GM12878 (cell line): ENCODE measurements at regions not wholly inside any gene's neighbourhood (a gene's known extent, or its start where the extent isn't known, plus 50 kb on each side); places are given as distances from the start of the nearest gene placed in this dataset.

Source experiments
- ATAC-seq: fragments of 200-7000 bp; cut with Tn5 transposase; 3 replicates; pipeline ENCODE4 v1.9.1; 2020; ENCODE audit warnings: mild to moderate bottlenecking, moderate library complexity
- BruUV-seq: library from RNA; stranded (reverse); fragments of 400-500 nt; replicated peaks from 2 replicates; lab custom pipeline; 2021; lab: Mats Ljungman, UMichigan
- CTCF ChIA-PET: fragments of 300-600 bp; sonication (Branson Sonifier 250); formaldehyde crosslinking; extraction: SDS; loops from one replicate; lab custom pipeline; 2021; ENCODE audit warnings: inconsistent platforms; lab: Yijun Ruan, JAX
- POLR2A ChIA-PET: fragments of 350-600 bp; formaldehyde crosslinking; extraction: SDS; loops from one replicate; lab custom pipeline; 2021; ENCODE audit warnings: inconsistent platforms; lab: Charles Lee
- RAD21 ChIA-PET: fragments of 300-600 bp; sonication (Branson Sonifier 250); formaldehyde crosslinking; loops from one replicate; lab custom pipeline; 2023; ENCODE audit warnings: antibody characterized with exemption; ENCODE audit not compliant: unreplicated experiment; lab: Charles Lee
- SMC1A ChIA-PET: fragments of 300-600 bp; sonication (Branson Sonifier 250); formaldehyde crosslinking; loops from one replicate; lab custom pipeline; 2023; ENCODE audit not compliant: unreplicated experiment, uncharacterized antibody; lab: Charles Lee
- DNase-seq: peaks from one replicate; pipeline ENCODE4 v3.0.0-alpha.2; 2011; ENCODE audit warnings: low read depth, low spot score
- FAIRE-seq: peaks from 3 replicates; lab custom pipeline; 2011; peaks lifted over from hg19 to GRCh38; lab: Jason Lieb, UNC
- H2AFZ ChIP-seq: 2 replicates; pipeline ENCODE4 v1.6.0; 2011; ENCODE audit warnings: low read depth, low read length, control low read depth; ENCODE audit not compliant: control insufficient read depth
- H3K27ac ChIP-seq: 2 replicates; pipeline ENCODE4 v1.5.1; 2011; ENCODE audit warnings: control low read depth; ENCODE audit not compliant: control insufficient read depth, insufficient read depth
- H3K27me3 ChIP-seq, 2 experiments: replicated peaks in 1 of 2; 2 replicates each; pipeline versions ENCODE4 v1.6.0 to v1.6.1; 2011; ENCODE audit warnings: low read length in 1 of 2; ENCODE audit not compliant: control insufficient read depth in 2 of 2, insufficient read depth in 2 of 2
- H3K36me3 ChIP-seq, 2 experiments: 2 replicates each; pipeline ENCODE4 v1.5.1; 2011; ENCODE audit warnings: low read length in 1 of 2; ENCODE audit not compliant: control insufficient read depth in 2 of 2, insufficient read depth in 2 of 2
- H3K4me1 ChIP-seq: 2 replicates; pipeline ENCODE4 v1.6.1; 2011; ENCODE audit warnings: mild to moderate bottlenecking, low read length, moderate library complexity, mixed read lengths; ENCODE audit not compliant: control insufficient read depth, insufficient read depth
- H3K4me2 ChIP-seq: 2 replicates; pipeline ENCODE4 v1.6.0; 2011; ENCODE audit warnings: control low read depth; ENCODE audit not compliant: control insufficient read depth, insufficient read depth
- H3K4me3 ChIP-seq: fragments of 200-600 bp; sonication (generic); 2 replicates; pipeline ENCODE4 v1.5.1; 2016
- H3K79me2 ChIP-seq: 2 replicates; pipeline ENCODE4 v1.6.0; 2011; ENCODE audit warnings: low read length; ENCODE audit not compliant: control insufficient read depth, insufficient read depth
- H3K9ac ChIP-seq: 2 replicates; pipeline ENCODE4 v1.8.0; 2011; ENCODE audit warnings: low read length, control low read depth, mixed read lengths; ENCODE audit not compliant: control insufficient read depth, insufficient read depth
- H3K9me3 ChIP-seq: replicated peaks from 3 replicates; pipeline ENCODE4 v1.5.1; 2011; ENCODE audit warnings: mild to moderate bottlenecking, low read length; ENCODE audit not compliant: control insufficient read depth, insufficient read depth
- H4K20me1 ChIP-seq: 2 replicates; pipeline ENCODE4 v1.6.0; 2011; ENCODE audit not compliant: control insufficient read depth, insufficient read depth
- ATF7 ChIP-seq: fragments of 450-650 bp; IDR thresholded peaks from 2 replicates; pipeline ENCODE4 v1.6.1; 2016; ENCODE audit warnings: low read depth, mild to moderate bottlenecking
- BRCA1 ChIP-seq: IDR thresholded peaks from 2 replicates; pipeline ENCODE4 v1.6.1; 2011; ENCODE audit warnings: low read depth, low read length, improper control_type of control experiment
- CEBPB ChIP-seq, 2 experiments: fragments of 150-350 bp in 1 of 2; IDR thresholded peaks; 2 replicates each; pipeline ENCODE4 v1.6.1; 2012 to 2014; ENCODE audit warnings: low read depth in 2 of 2, low read length in 2 of 2, borderline replicate concordance in 1 of 2, inconsistent platforms in 1 of 2
- EGR1 ChIP-seq, 2 experiments: IDR thresholded peaks; 1 replicate in 1 of 2; 2 replicates in 1 of 2; pipeline ENCODE4 v1.6.1; 2011 to 2012; ENCODE audit warnings: low read depth in 2 of 2, low read length in 2 of 2, borderline replicate concordance in 1 of 2, mild to moderate bottlenecking in 1 of 2, moderate library complexity in 1 of 2
- EP300 ChIP-seq, 2 experiments: fragments of 150-350 bp in 1 of 2; IDR thresholded peaks; 2 replicates each; pipeline ENCODE4 v1.6.1; 2011 to 2012; ENCODE audit warnings: low read depth in 2 of 2, low read length in 2 of 2, borderline replicate concordance in 1 of 2, improper control_type of control experiment in 1 of 2, inconsistent platforms in 1 of 2; ENCODE audit not compliant: control insufficient read depth in 1 of 2
- HCFC1 ChIP-seq: fragments of 150-350 bp; IDR thresholded peaks from 2 replicates; pipeline ENCODE4 v1.6.1; 2014; ENCODE audit warnings: low read length
- JUNB ChIP-seq: IDR thresholded peaks from 2 replicates; pipeline ENCODE4 v1.6.1; 2016; ENCODE audit warnings: antibody characterized with exemption, mild to moderate bottlenecking
- KLF5 ChIP-seq: fragments of 450-650 bp; IDR thresholded peaks from 2 replicates; pipeline ENCODE4 v1.6.1; 2014; ENCODE audit warnings: mild to moderate bottlenecking; ENCODE audit not compliant: partially characterized antibody
- MTA3 ChIP-seq: IDR thresholded peaks from 2 replicates; pipeline ENCODE4 v1.6.1; 2012; ENCODE audit warnings: low read length, inconsistent platforms, borderline replicate concordance
- SRF ChIP-seq, 2 experiments: IDR thresholded peaks; 2 replicates each; pipeline ENCODE4 v1.6.1; 2011; ENCODE audit warnings: low read depth in 2 of 2, low read length in 2 of 2, mild to moderate bottlenecking in 1 of 2, moderate library complexity in 1 of 2
- TCF12 ChIP-seq: IDR thresholded peaks from 2 replicates; pipeline ENCODE4 v1.6.1; 2011; ENCODE audit warnings: low read depth, mild to moderate bottlenecking, low read length
- TCF7 ChIP-seq: IDR thresholded peaks from 2 replicates; pipeline ENCODE4 v1.6.1; 2014; ENCODE audit warnings: antibody characterized with exemption, borderline replicate concordance
- ZBED1 ChIP-seq: IDR thresholded peaks from 2 replicates; pipeline ENCODE4 v1.6.1; 2016; ENCODE audit warnings: borderline replicate concordance
- WGBS: methylation state at CpG from one replicate; pipeline ENCODE4 v1.1.6; 2016; ENCODE audit warnings: low lambda C conversion rate; ENCODE audit not compliant: insufficient replicate concordance, insufficient coverage; ENCODE audit errors: missing lambda C conversion rate; 5-methylcytosine and 5-hydroxymethylcytosine counted together
- in situ Hi-C: fragments of 300-500 bp; cut with MboI; formaldehyde crosslinking; loops from 9 replicates; pipeline ENCODE4 v1.14.3; 2018; ENCODE audit warnings: mixed read lengths
- intact Hi-C: fragments of 100-400 bp; cut with micrococcal nuclease; formaldehyde crosslinking; loops from one replicate; pipeline ENCODE4 v1.14.2; 2022; ENCODE audit not compliant: unreplicated experiment
- TF ChIP-seq, protein P1 (sequence below): fragments of 450-650 bp; IDR thresholded peaks from 2 replicates; pipeline ENCODE4 v1.6.1; 2016; ENCODE audit warnings: mild to moderate bottlenecking
- TF ChIP-seq, protein P2 (sequence below): fragments of 450-650 bp; IDR thresholded peaks from 2 replicates; pipeline ENCODE4 v1.6.1; 2016; ENCODE audit warnings: mild to moderate bottlenecking, moderate library complexity, borderline replicate concordance
- TF ChIP-seq, protein P3 (sequence below): fragments of 450-650 bp; IDR thresholded peaks from 2 replicates; pipeline ENCODE4 v1.6.1; 2017; ENCODE audit warnings: antibody characterized with exemption, mild to moderate bottlenecking, moderate library complexity

DNA sequence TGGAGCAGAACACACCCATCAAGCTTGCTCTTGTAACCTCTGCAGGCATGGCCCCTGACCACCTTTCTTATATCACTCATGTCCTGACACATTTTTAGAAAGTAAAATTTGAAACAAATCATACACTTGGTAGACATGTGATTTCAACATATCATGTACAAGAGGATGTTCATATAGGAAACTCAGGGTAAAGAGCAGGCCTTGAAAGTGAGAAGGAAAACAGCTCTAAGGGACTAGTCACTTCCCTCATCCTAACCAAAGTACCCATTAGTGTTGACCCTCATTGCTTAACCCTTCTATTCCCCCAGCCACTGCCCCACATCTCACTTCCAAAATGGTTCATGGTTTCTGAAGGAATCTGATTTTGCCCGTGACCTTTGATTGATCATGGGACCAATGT lies 492.4 kb upstream of the KLF4 start:
- Histone ChIP-seq H2AFZ (no peak overlapping the region), H3K79me2 (no peaks in the 10 kb centered on the region), H3K4me1 (no peaks in the 10 kb centered on the region), H3K9ac (no peak overlapping the region), H3K4me3 (no peak overlapping the region), H3K9me3 (no peaks in the 10 kb centered on the region), H3K27me3 (no peaks in the 10 kb centered on the region), H3K36me3 (no peaks in the 10 kb centered on the region), H4K20me1 (no peaks in the 10 kb centered on the region), H3K27ac (no peak overlapping the region), H3K4me2 (no peak overlapping the region)
- intact Hi-C loops, result no loop called here
- BruUV-seq, result no TSS peak
- ChIA-PET POLR2A (no interaction called here), CTCF (no interaction called here), SMC1A (no interaction called here), RAD21 (no interaction called here)
- 33% methylated on average over 1 of the region's 1 CpG for WGBS
- ATAC-seq, result no peak
- no peak for DNase-seq
- no peak for FAIRE-seq
- in situ Hi-C loops, result no loop called here
- TF ChIP-seq EGR1 (IDR thresholded peaks at IDR 0.05; ENCODE audit: borderline replicate concordance in 1 of 2, low read depth in 2 of 2, low read length in 2 of 2), result no peak
- TF ChIP-seq TCF7, result no peak
- no peak for TF ChIP-seq BRCA1
- TF ChIP-seq TCF12, result no peak
- TF ChIP-seq, protein P1, sequence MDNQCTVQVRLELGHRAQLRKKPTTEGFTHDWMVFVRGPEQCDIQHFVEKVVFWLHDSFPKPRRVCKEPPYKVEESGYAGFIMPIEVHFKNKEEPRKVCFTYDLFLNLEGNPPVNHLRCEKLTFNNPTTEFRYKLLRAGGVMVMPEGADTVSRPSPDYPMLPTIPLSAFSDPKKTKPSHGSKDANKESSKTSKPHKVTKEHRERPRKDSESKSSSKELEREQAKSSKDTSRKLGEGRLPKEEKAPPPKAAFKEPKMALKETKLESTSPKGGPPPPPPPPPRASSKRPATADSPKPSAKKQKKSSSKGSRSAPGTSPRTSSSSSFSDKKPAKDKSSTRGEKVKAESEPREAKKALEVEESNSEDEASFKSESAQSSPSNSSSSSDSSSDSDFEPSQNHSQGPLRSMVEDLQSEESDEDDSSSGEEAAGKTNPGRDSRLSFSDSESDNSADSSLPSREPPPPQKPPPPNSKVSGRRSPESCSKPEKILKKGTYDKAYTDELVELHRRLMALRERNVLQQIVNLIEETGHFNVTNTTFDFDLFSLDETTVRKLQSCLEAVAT, result no peak
- no peak for TF ChIP-seq JUNB
- no peak for TF ChIP-seq KLF5
- no peak for TF ChIP-seq MTA3
- no peak for TF ChIP-seq ATF7
- no peak for TF ChIP-seq HCFC1
- TF ChIP-seq CEBPB (IDR thresholded peaks at IDR 0.05; ENCODE audit: borderline replicate concordance in 1 of 2, low read depth in 2 of 2, low read length in 2 of 2), result no peak
- TF ChIP-seq ZBED1, result no peak
- TF ChIP-seq, protein P2, sequence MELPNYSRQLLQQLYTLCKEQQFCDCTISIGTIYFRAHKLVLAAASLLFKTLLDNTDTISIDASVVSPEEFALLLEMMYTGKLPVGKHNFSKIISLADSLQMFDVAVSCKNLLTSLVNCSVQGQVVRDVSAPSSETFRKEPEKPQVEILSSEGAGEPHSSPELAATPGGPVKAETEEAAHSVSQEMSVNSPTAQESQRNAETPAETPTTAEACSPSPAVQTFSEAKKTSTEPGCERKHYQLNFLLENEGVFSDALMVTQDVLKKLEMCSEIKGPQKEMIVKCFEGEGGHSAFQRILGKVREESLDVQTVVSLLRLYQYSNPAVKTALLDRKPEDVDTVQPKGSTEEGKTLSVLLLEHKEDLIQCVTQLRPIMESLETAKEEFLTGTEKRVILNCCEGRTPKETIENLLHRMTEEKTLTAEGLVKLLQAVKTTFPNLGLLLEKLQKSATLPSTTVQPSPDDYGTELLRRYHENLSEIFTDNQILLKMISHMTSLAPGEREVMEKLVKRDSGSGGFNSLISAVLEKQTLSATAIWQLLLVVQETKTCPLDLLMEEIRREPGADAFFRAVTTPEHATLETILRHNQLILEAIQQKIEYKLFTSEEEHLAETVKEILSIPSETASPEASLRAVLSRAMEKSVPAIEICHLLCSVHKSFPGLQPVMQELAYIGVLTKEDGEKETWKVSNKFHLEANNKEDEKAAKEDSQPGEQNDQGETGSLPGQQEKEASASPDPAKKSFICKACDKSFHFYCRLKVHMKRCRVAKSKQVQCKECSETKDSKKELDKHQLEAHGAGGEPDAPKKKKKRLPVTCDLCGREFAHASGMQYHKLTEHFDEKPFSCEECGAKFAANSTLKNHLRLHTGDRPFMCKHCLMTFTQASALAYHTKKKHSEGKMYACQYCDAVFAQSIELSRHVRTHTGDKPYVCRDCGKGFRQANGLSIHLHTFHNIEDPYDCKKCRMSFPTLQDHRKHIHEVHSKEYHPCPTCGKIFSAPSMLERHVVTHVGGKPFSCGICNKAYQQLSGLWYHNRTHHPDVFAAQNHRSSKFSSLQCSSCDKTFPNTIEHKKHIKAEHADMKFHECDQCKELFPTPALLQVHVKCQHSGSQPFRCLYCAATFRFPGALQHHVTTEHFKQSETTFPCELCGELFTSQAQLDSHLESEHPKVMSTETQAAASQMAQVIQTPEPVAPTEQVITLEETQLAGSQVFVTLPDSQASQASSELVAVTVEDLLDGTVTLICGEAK, result no peak
- TF ChIP-seq SRF (IDR thresholded peaks at IDR 0.05; ENCODE audit: low read depth in 2 of 2, low read length in 2 of 2), result no peak
- TF ChIP-seq, protein P3, sequence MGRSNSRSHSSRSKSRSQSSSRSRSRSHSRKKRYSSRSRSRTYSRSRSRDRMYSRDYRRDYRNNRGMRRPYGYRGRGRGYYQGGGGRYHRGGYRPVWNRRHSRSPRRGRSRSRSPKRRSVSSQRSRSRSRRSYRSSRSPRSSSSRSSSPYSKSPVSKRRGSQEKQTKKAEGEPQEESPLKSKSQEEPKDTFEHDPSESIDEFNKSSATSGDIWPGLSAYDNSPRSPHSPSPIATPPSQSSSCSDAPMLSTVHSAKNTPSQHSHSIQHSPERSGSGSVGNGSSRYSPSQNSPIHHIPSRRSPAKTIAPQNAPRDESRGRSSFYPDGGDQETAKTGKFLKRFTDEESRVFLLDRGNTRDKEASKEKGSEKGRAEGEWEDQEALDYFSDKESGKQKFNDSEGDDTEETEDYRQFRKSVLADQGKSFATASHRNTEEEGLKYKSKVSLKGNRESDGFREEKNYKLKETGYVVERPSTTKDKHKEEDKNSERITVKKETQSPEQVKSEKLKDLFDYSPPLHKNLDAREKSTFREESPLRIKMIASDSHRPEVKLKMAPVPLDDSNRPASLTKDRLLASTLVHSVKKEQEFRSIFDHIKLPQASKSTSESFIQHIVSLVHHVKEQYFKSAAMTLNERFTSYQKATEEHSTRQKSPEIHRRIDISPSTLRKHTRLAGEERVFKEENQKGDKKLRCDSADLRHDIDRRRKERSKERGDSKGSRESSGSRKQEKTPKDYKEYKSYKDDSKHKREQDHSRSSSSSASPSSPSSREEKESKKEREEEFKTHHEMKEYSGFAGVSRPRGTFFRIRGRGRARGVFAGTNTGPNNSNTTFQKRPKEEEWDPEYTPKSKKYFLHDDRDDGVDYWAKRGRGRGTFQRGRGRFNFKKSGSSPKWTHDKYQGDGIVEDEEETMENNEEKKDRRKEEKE, result no peak
- no peak for TF ChIP-seq EP300 (IDR thresholded peaks at IDR 0.05; ENCODE audit: borderline replicate concordance in 1 of 2, control insufficient read depth in 1 of 2, low read depth in 2 of 2, low read length in 2 of 2)
